PC-9 (cell line): ENCODE measurements at regions not wholly inside any gene's neighbourhood (a gene's known extent, or its start where the extent isn't known, plus 50 kb on each side); places are given as distances from the start of the nearest gene placed in this dataset.

ENCODE experiments used
- BruUV-seq: library from RNA; stranded (reverse); fragments of 400-500 nt; replicated peaks from 2 replicates; lab custom pipeline; 2021; lab: Mats Ljungman, UMichigan
- CTCF ChIA-PET: fragments of 300-600 bp; sonication (Branson Sonifier 250); formaldehyde crosslinking; loops from one replicate; lab custom pipeline; 2022; ENCODE audit warnings: antibody characterized with exemption; lab: Charles Lee
- POLR2A ChIA-PET: fragments of 300-600 bp; sonication (Branson Sonifier 250); formaldehyde crosslinking; loops from one replicate; lab custom pipeline; 2022; ENCODE audit warnings: antibody characterized with exemption; ENCODE audit not compliant: unreplicated experiment; lab: Charles Lee
- DNase-seq, 2 experiments: peaks; one replicate each; pipeline versions ENCODE4 v3.0.0 to v3.0.0-alpha.2; 2015 to 2022; ENCODE audit warnings: mixed read lengths in 1 of 2
- H2AFZ ChIP-seq: fragments of 200-600 bp; sonication (generic); 2 replicates; pipeline ENCODE4 v1.8.1; 2017; ENCODE audit warnings: antibody characterized with exemption
- H3F3A ChIP-seq: fragments of 200-600 bp; sonication (generic); 2 replicates; pipeline ENCODE4 v1.8.1; 2017; ENCODE audit warnings: antibody characterized with exemption, mild to moderate bottlenecking, low read depth; ENCODE audit not compliant: insufficient read depth
- H3K27ac ChIP-seq: fragments of 200-600 bp; sonication (generic); 2 replicates; pipeline ENCODE4 v1.6.1; 2016; ENCODE audit warnings: mixed run types
- H3K27me3 ChIP-seq: fragments of 200-600 bp; sonication (generic); 2 replicates; pipeline ENCODE4 v1.6.1; 2016; ENCODE audit warnings: low read depth, mixed run types; ENCODE audit not compliant: insufficient read depth
- H3K36me3 ChIP-seq: fragments of 200-600 bp; sonication (generic); 2 replicates; pipeline ENCODE4 v1.6.1; 2016; ENCODE audit warnings: low read depth, mixed run types
- H3K4me1 ChIP-seq: fragments of 200-600 bp; sonication (generic); replicated peaks from 2 replicates; pipeline ENCODE4 v1.6.1; 2016; ENCODE audit warnings: mixed run types; ENCODE audit not compliant: insufficient read depth
- H3K4me2 ChIP-seq: fragments of 200-600 bp; sonication (generic); 2 replicates; pipeline ENCODE4 v1.6.1; 2017; ENCODE audit warnings: mixed run types
- H3K4me3 ChIP-seq: fragments of 200-600 bp; sonication (generic); 2 replicates; pipeline ENCODE4 v1.6.1; 2016; ENCODE audit warnings: mixed run types
- H3K79me2 ChIP-seq: fragments of 200-600 bp; sonication (generic); 2 replicates; pipeline ENCODE4 v1.6.1; 2017; ENCODE audit warnings: low read depth, mixed run types
- H3K9me2 ChIP-seq: fragments of 200-600 bp; sonication (generic); 2 replicates; pipeline ENCODE4 v1.8.1; 2017; ENCODE audit warnings: mild to moderate bottlenecking; ENCODE audit not compliant: insufficient read depth
- H3K9me3 ChIP-seq: fragments of 200-600 bp; sonication (generic); 2 replicates; pipeline ENCODE4 v1.8.1; 2016; ENCODE audit warnings: low read depth; ENCODE audit not compliant: insufficient read depth
- H4K20me1 ChIP-seq: fragments of 200-600 bp; sonication (generic); 2 replicates; pipeline ENCODE4 v1.8.1; 2017; ENCODE audit not compliant: insufficient read depth
- EZH2 ChIP-seq: fragments of 200-600 bp; sonication (generic); IDR thresholded peaks from 2 replicates; pipeline ENCODE4 v1.8.0; 2017; ENCODE audit warnings: antibody characterized with exemption, low read depth
- intact Hi-C: fragments of 100-400 bp; cut with micrococcal nuclease; formaldehyde crosslinking; loops from one replicate; pipeline ENCODE4 v1.10.0; 2022; ENCODE audit not compliant: unreplicated experiment
- TF ChIP-seq, protein P1 (sequence below): fragments of 200-600 bp; sonication (generic); conservative IDR thresholded peaks from 2 replicates; pipeline ENCODE4 v1.6.1; 2017; ENCODE audit warnings: mixed run types, antibody characterized with exemption, mild to moderate bottlenecking, moderate library complexity

DNA sequence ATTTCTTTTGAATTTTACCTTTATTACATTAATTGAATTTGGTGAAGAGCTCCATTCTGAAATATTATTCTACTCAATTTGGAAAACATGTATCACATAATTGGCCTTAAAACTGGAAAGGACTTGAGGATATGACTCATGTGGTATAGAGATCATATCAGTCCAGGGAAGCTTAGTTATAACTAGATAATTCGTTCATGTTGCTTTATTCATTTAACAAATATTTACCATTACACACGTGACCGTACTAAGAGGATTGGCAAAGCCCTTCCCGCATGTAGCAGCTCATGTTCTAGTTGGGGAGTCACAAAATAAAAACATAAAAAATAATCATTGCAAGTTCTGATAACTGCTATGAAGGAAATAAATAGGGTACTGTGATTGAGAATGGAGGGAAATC, 1816.5 kb downstream of the MAT2B start:
- DNase-seq: no peak
- no peak overlapping the region for H2AFZ ChIP-seq
- ChIA-PET POLR2A (no interaction called here), CTCF (no interaction called here)
- no TSS peak for BruUV-seq
- no peak overlapping the region for H3K27ac ChIP-seq
- H3K4me1 ChIP-seq: no peaks in the 10 kb centered on the region
- H3K4me2 ChIP-seq: no peak overlapping the region
- TF ChIP-seq, protein P1, sequence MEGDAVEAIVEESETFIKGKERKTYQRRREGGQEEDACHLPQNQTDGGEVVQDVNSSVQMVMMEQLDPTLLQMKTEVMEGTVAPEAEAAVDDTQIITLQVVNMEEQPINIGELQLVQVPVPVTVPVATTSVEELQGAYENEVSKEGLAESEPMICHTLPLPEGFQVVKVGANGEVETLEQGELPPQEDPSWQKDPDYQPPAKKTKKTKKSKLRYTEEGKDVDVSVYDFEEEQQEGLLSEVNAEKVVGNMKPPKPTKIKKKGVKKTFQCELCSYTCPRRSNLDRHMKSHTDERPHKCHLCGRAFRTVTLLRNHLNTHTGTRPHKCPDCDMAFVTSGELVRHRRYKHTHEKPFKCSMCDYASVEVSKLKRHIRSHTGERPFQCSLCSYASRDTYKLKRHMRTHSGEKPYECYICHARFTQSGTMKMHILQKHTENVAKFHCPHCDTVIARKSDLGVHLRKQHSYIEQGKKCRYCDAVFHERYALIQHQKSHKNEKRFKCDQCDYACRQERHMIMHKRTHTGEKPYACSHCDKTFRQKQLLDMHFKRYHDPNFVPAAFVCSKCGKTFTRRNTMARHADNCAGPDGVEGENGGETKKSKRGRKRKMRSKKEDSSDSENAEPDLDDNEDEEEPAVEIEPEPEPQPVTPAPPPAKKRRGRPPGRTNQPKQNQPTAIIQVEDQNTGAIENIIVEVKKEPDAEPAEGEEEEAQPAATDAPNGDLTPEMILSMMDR: no peak
- no peak for TF ChIP-seq EZH2
- no peaks in the 10 kb centered on the region for H3K9me2 ChIP-seq
- no peaks in the 10 kb centered on the region for H3F3A ChIP-seq
- H3K9me3 ChIP-seq: no peaks in the 10 kb centered on the region
- no peaks in the 10 kb centered on the region for H3K36me3 ChIP-seq
- no peak overlapping the region for H3K4me3 ChIP-seq
- H3K79me2 ChIP-seq: no peaks in the 10 kb centered on the region
- intact Hi-C loops: no loop called here
- no peaks in the 10 kb centered on the region for H4K20me1 ChIP-seq
- H3K27me3 ChIP-seq: no peaks in the 10 kb centered on the region

DNA sequence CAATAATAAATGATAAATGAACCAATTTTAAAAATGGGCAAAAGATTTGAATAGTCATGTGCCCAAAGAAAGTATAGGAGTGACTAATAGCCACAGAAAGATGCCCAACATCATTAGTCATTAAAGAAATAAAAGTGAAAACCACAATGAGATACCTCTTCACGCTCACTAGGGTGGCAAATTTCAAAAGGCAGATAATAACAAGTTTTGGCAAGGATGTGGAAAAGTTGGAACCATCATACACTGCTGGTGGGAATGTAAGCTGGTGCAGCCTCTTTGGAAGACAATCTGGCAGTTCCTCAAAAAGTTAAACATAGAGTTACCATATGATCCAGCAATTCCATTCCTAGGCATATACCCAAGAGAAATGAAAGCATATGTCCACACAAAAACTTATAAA, 1819.8 kb downstream of the MAT2B start:
- BruUV-seq: no TSS peak
- ChIA-PET POLR2A (no interaction called here), CTCF (no interaction called here)
- Histone ChIP-seq H3K36me3 (no peaks in the 10 kb centered on the region), H4K20me1 (no peaks in the 10 kb centered on the region), H3K79me2 (no peaks in the 10 kb centered on the region), H3K9me3 (no peaks in the 10 kb centered on the region), H3K27ac (no peak overlapping the region), H2AFZ (no peak overlapping the region), H3K27me3 (no peaks in the 10 kb centered on the region), H3K4me2 (no peak overlapping the region), H3K4me1 (no peaks in the 10 kb centered on the region), H3K4me3 (no peak overlapping the region), H3K9me2 (no peaks in the 10 kb centered on the region), H3F3A (no peaks in the 10 kb centered on the region)
- intact Hi-C loops: no loop called here
- DNase-seq: no peak
- no peak for TF ChIP-seq EZH2
- TF ChIP-seq, protein P1: no peak

DNA sequence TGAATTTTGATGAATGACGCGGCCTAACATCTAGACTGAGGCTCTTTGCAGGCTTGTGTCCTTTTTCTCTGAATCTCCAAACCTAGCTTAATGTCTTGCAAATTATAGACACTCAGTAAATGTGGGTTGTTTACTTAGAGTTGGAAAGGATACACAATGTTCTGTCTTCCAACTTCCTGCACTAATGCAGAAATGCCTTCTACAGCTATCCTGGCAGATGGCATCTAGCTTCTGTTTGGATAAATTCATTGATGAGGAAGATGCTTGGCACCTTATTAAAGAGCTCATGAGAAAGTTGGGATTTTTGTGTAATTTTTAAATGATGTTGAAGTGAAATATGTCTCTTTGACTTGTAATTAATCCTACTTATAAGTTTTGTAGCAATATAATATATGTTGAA, 1822.2 kb downstream of the MAT2B start:
- no peaks in the 10 kb centered on the region for H3F3A ChIP-seq
- intact Hi-C loops: no loop called here
- no TSS peak for BruUV-seq
- no peaks in the 10 kb centered on the region for H3K9me3 ChIP-seq
- H2AFZ ChIP-seq: no peak overlapping the region
- H3K4me3 ChIP-seq: no peak overlapping the region
- no peaks in the 10 kb centered on the region for H3K9me2 ChIP-seq
- H3K36me3 ChIP-seq: no peaks in the 10 kb centered on the region
- H3K4me2 ChIP-seq: no peak overlapping the region
- POLR2A ChIA-PET: no interaction called here
- DNase-seq: no peak
- no peaks in the 10 kb centered on the region for H4K20me1 ChIP-seq
- no peaks in the 10 kb centered on the region for H3K79me2 ChIP-seq
- no peaks in the 10 kb centered on the region for H3K27me3 ChIP-seq
- TF ChIP-seq EZH2: no peak
- TF ChIP-seq, protein P1: no peak
- no peaks in the 10 kb centered on the region for H3K4me1 ChIP-seq
- no peak overlapping the region for H3K27ac ChIP-seq
- CTCF ChIA-PET: no interaction called here
